Spinal cord (tissue), 9 donors: ENCODE measurements at regions not wholly inside any gene's neighbourhood (a gene's known extent, or its start where the extent isn't known, plus 50 kb on each side); places are given as distances from the start of the nearest gene placed in this dataset.
A peak's percentile ranks its signal among the peaks of the same experiment; 100 is the strongest.

Experiments used
- DNase-seq, 6 donors: peaks; one replicate each; pipeline versions ENCODE4 v3.0.0 to v3.0.0-alpha.2; 2013 to 2015; ENCODE audit warnings: low spot score in 6 of 6, low read depth in 4 of 6
- H3K27ac ChIP-seq: one replicate; pipeline ENCODE4 v1.5.1; 2013; ENCODE audit warnings: low read depth, low read length, control low read depth
- H3K27me3 ChIP-seq: one replicate; pipeline ENCODE4 v1.6.1; 2013; ENCODE audit warnings: low read length; ENCODE audit not compliant: control insufficient read depth, insufficient read depth
- H3K36me3 ChIP-seq: one replicate; pipeline ENCODE4 v1.6.1; 2013; ENCODE audit warnings: low read length; ENCODE audit not compliant: control insufficient read depth, insufficient read depth
- H3K4me1 ChIP-seq: one replicate; pipeline ENCODE4 v1.6.1; 2013; ENCODE audit warnings: low read length; ENCODE audit not compliant: control insufficient read depth, insufficient read depth
- H3K4me3 ChIP-seq: one replicate; pipeline ENCODE4 v1.5.1; 2013; ENCODE audit warnings: low read depth, low read length, control low read depth
- H3K9me3 ChIP-seq: one replicate; pipeline ENCODE4 v1.6.1; 2013; ENCODE audit warnings: low read length; ENCODE audit not compliant: control insufficient read depth, insufficient read depth
- WGBS: methylation state at CpG from one replicate; pipeline ENCODE4 v1.1.5; 2013; ENCODE audit warnings: missing lambda C conversion rate; ENCODE audit not compliant: insufficient coverage; 5-methylcytosine and 5-hydroxymethylcytosine counted together
- donor health status: healthy.

DNA sequence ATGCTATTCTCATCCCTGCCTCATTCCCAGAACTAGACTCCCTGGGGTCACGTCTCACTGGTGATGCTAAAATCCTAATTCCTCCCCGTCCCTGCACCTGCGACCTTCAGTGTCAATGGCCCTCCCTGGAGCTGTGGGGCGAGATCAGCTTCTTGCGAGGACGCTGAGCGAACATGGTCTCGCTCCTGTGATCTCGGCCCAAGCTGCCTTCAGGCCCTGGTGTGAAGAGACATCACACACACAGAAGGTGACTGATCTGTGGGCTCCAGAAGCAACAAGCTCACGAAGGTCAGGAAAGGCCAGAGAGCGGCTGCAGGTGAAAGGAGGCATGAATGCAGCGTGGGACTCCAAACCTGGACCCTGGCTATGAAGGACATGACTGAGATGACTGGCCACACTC, 139.5 kb upstream of the CST7 start:
- H3K36me3 ChIP-seq: no peaks in the 10 kb centered on the region
- H3K27ac ChIP-seq: no peak overlapping the region
- no peak for DNase-seq
- no peaks in the 10 kb centered on the region for H3K27me3 ChIP-seq
- H3K4me1 ChIP-seq: peaks cover 7% of the 10 kb centered on the region
- WGBS: 89% methylated on average over 12 of the region's 12 CpGs
- no peaks in the 10 kb centered on the region for H3K9me3 ChIP-seq
- no peak overlapping the region for H3K4me3 ChIP-seq

DNA sequence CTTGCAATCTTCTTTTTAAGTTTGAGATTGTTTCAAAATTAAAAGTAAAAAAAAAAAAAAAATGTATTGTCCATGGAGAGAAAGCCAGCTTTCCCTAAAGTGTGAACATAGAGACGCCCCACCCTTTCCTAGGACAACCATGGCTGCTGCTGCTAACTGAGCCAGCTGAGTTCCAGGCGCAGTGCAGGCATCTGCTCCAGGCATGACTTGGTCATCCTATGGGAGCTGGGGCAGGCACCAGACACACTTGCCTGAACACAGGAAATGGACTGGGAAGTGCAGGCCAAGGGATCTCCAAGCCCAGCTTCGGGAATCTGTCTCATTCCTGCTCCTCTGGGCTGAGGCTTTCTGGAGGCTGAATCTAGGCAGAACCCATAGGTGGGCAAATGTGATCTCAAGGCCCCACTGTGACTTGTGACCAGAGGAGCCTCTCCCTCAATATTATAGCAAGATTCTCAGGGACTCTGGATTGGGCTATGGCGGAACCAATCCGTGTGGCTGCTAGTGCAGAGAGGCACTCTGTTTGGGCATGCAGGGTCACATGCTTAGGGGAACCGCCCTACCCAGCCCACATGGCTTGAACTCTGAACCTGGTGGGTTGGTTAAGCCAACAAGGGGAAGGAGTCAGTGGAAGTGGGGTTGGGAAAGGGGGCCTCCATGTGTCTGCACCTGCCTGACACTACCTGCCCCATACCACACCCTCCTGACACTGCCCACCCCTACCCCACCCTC, 138.2 kb upstream of the CST7 start:
- H3K4me1 ChIP-seq: peaks cover 7% of the 10 kb centered on the region
- no peak for DNase-seq
- WGBS: 95% methylated on average over 6 of the region's 6 CpGs
- no peaks in the 10 kb centered on the region for H3K27me3 ChIP-seq
- H3K36me3 ChIP-seq: no peaks in the 10 kb centered on the region
- no peaks in the 10 kb centered on the region for H3K9me3 ChIP-seq
- H3K27ac ChIP-seq: no peak overlapping the region
- H3K4me3 ChIP-seq: no peak overlapping the region

DNA sequence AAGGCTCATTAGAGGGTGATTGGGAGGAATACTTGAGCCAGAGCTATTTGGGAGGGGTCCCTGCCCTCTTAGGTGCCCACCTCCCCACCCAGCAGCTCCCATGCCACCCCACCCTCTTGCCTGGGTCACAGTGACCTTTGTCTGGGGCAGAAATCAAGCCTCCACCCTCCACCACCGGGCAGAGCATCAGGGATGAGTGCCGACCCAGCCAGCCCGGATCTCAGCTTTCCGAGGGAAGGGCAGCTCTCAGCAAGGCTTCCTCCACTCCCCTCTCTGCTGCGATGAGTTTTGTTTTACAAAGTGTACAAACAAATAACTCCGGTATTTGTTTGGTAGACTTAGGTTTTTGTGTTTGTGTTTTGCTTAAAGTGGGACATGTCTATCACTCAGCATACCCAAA, 136.7 kb upstream of the CST7 start:
- WGBS: 75% methylated on average over 4 of the region's 6 CpGs
- H3K27me3 ChIP-seq: no peaks in the 10 kb centered on the region
- H3K4me3 ChIP-seq: no peak overlapping the region
- no peak overlapping the region for H3K27ac ChIP-seq
- H3K4me1 ChIP-seq: peaks cover under 1% of the 10 kb centered on the region
- H3K9me3 ChIP-seq: no peaks in the 10 kb centered on the region
- DNase-seq: no peak
- no peaks in the 10 kb centered on the region for H3K36me3 ChIP-seq

DNA sequence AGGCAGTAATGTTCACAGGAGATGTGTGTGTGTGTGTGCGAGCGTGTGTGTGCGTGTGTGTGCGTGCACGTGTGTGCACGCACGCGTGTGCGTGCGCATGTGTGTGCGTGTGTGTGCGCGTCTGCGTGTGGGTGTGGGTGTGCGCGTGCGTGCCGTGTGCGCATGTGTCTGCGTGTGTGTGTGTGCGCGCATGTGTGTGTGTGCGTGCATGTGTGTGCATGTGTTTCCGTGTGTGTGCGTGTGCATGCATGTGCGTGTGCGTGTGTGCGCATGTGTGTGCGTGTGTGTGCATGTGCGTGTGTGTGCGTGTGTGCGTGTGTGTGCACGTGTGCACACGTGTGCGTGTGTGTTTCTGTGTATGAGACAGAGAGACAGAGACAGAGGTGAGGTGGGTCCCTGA, 136.0 kb upstream of the CST7 start:
- no peak for DNase-seq
- no peaks in the 10 kb centered on the region for H3K9me3 ChIP-seq
- no peaks in the 10 kb centered on the region for H3K36me3 ChIP-seq
- H3K27ac ChIP-seq: no peak overlapping the region
- WGBS: 88% methylated on average over 35 of the region's 35 CpGs
- H3K27me3 ChIP-seq: no peaks in the 10 kb centered on the region
- H3K4me1 ChIP-seq: no peaks in the 10 kb centered on the region
- H3K4me3 ChIP-seq: no peak overlapping the region

DNA sequence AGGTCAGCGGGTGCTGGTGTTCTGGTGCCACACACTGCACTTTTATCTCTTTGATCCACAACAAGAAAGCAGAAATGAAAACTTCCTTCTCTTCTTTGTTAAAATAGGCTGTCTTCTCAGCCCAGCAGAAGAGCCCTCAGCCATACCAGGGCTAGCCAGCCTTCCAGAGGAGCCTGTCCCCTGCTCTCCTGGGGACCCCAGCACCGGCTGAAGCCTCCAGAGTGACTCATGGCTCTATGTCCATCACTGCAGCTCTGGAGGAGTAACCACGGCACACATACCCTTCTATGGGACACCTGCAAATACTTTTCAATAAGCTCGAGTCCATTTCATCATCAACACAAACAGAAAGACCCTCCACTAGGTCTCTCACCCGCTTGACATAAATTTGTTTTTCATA, 135.6 kb upstream of the CST7 start:
- no peak for DNase-seq
- Histone ChIP-seq H3K27ac (no peak overlapping the region), H3K4me3 (no peak overlapping the region), H3K36me3 (no peaks in the 10 kb centered on the region), H3K27me3 (no peaks in the 10 kb centered on the region), H3K4me1 (no peaks in the 10 kb centered on the region), H3K9me3 (no peaks in the 10 kb centered on the region)
- 76% methylated on average over 4 of the region's 5 CpGs for WGBS

DNA sequence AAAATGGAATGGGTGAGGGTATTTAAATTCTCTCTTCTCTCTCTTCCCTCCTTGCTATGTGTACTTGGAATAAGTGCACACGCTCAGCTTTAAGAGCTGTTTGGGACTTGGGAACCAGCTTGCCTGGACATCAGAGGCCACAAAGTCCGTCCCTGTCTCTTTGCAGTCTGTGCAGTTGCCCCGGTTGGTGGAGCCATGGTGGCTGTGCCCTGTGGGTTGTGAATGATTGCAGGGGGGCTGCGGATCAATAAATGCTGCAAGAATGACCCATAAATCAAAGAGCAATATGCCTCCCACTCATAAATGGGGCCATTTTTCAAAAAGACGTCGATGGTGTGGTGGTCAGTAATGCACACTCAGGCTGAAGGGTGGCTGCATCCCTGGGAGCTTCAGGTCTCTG, 135.1 kb upstream of the CST7 start:
- WGBS: 70% methylated on average over 4 of the region's 6 CpGs
- Histone ChIP-seq H3K27me3 (no peaks in the 10 kb centered on the region), H3K36me3 (no peaks in the 10 kb centered on the region), H3K9me3 (no peaks in the 10 kb centered on the region), H3K4me1 (no peaks in the 10 kb centered on the region), H3K27ac (no peak overlapping the region), H3K4me3 (no peak overlapping the region)
- peak in 1 of 6 donors; percentile 19 for DNase-seq

DNA sequence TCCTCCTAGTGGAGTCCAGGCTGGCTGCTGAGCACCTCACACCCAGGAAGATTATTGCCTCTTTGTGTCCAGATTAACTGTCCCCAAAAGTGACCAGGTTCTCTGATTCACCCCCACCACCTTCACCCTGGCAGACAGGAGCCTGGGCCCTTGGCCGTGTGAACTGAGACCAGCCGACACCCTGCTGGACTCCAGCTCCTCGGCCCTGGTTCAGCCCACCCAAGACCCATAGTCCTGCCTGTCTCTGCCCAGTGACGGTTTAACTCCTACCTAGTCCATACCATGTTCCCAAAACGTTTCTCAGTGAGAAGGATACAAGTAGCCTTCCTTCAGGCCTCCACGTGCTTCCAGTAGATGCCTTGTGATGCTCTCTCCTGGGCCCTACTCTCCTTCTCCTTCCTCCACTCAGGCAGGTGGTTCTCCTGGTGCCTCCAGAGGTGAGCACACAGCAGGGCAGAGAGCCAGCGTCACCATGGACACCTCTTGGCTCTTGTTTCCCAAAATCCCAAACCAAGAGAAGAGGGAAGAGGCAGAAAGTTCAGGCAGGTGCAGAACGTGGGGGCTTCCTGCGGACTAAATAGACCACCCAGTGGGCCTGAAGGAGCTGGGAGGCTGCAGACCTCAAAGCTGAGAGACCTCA, 134.4 kb upstream of the CST7 start:
- no peaks in the 10 kb centered on the region for H3K9me3 ChIP-seq
- no peak overlapping the region for H3K27ac ChIP-seq
- H3K36me3 ChIP-seq: no peaks in the 10 kb centered on the region
- no peaks in the 10 kb centered on the region for H3K27me3 ChIP-seq
- no peaks in the 10 kb centered on the region for H3K4me1 ChIP-seq
- 84% methylated on average over 8 of the region's 9 CpGs for WGBS
- no peak overlapping the region for H3K4me3 ChIP-seq
- no peak for DNase-seq

DNA sequence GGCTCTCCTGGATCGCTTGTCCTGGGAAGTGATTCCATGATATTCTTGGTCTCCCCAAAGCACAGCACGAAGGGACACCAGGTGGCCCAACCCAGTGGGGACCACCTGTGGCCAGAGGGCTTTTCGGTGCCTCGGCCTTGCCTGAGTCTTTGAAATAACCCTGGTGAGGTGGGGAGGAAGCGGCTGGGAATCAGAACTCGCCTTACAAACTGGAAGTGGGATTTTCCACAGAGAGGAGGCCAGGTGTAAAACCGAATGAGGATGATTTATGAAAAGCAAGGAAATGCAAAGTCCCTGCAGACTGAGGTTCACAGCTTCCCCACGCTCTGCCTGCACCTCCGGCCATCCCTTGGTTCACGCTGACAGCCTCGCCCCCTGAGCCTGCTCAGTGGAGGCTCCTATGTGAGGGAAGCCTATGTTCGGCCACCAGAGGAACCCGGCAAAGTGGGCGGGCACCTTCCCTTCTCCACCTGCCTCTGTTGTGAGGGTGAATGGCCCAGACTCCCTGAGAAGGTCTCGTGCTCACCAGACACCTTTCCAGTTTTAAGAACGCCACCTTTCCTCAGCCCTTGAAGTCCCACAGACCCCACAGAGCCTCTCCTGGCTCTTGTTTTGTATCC, 133.8 kb upstream of the CST7 start:
- Histone ChIP-seq H3K36me3 (no peaks in the 10 kb centered on the region), H3K4me3 (no peak overlapping the region), H3K9me3 (no peaks in the 10 kb centered on the region), H3K4me1 (no peaks in the 10 kb centered on the region), H3K27ac (no peak overlapping the region), H3K27me3 (no peaks in the 10 kb centered on the region)
- 88% methylated on average over 15 of the region's 16 CpGs for WGBS
- DNase-seq: no peak

DNA sequence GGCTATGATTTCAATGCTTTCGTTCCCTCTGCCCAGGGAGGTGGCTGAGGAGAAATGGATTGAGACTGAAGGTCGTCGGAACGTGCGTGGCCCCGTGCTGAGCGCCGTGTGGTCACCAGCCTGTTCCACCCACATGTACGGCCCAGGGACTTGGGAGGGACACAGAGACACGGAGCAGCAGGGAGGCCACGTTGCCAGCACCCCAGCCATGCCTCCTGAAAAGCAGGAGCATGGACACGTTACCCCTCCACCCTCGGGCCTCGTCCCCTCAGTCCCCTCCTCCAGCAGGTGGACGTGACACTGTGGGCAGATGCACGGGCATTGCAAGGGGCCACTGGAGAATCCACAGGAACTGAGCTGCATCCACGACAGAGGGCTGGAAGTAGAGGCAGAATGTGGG, 133.1 kb upstream of the CST7 start:
- H3K4me3 ChIP-seq: no peak overlapping the region
- no peaks in the 10 kb centered on the region for H3K9me3 ChIP-seq
- H3K36me3 ChIP-seq: no peaks in the 10 kb centered on the region
- no peak overlapping the region for H3K27ac ChIP-seq
- no peaks in the 10 kb centered on the region for H3K27me3 ChIP-seq
- no peak for DNase-seq
- WGBS: 90% methylated on average over 9 of the region's 17 CpGs
- H3K4me1 ChIP-seq: no peaks in the 10 kb centered on the region

DNA sequence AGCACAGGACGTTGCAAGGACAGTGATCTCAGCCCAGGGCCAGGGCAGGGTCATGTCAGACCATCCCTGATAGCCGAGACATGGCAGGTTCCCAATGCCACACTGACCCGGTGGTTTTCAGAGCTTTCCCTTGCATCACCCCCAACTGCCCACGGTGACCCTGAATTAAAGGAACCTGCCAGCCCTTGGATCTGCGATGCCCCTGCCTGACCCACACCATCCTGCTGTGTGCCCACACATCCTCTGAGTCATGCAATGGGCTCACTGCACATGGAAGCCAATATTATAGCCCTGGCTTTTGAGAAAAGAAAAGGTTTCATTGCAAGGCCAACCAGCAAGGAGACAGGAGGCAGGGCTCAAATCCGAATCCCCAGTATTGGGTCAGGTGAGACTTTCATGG, 132.6 kb upstream of the CST7 start:
- Histone ChIP-seq H3K9me3 (no peaks in the 10 kb centered on the region), H3K4me1 (no peaks in the 10 kb centered on the region), H3K4me3 (no peak overlapping the region), H3K27ac (no peak overlapping the region), H3K36me3 (no peaks in the 10 kb centered on the region), H3K27me3 (no peaks in the 10 kb centered on the region)
- no peak for DNase-seq
- 84% methylated on average over 6 of the region's 6 CpGs for whole genome bisulfite sequencing
